H1 (cell line): ENCODE measurements at regions not wholly inside any gene's neighbourhood (a gene's known extent, or its start where the extent isn't known, plus 50 kb on each side); places are given as distances from the start of the nearest gene placed in this dataset.

Experiments used
- CTCF ChIA-PET: fragments of 300-600 bp; sonication (Branson Sonifier 250); formaldehyde crosslinking; loops from one replicate; lab custom pipeline; 2021; ENCODE audit not compliant: partially characterized antibody; lab: Charles Lee
- POLR2A ChIA-PET: fragments of 300-600 bp; sonication (Branson Sonifier 250); formaldehyde crosslinking; loops from one replicate; lab custom pipeline; 2021; ENCODE audit warnings: inconsistent platforms; ENCODE audit not compliant: partially characterized antibody; lab: Charles Lee
- DNase-seq, 2 experiments: peaks; one replicate each; pipeline versions ENCODE4 v3.0.0 to v3.0.0-alpha.2; 2010 to 2022; ENCODE audit warnings: low spot score in 2 of 2, low read depth in 1 of 2, mixed read lengths in 1 of 2
- FAIRE-seq: peaks from 2 replicates; lab custom pipeline; 2011; peaks lifted over from hg19 to GRCh38; lab: Jason Lieb, UNC
- H2AFZ ChIP-seq: 2 replicates; pipeline ENCODE4 v1.8.1; 2012; ENCODE audit warnings: low read length, inconsistent platforms
- H2AK5ac ChIP-seq: 2 replicates; pipeline ENCODE4 v1.6.1; 2013; ENCODE audit warnings: low read depth, low read length
- H2BK120ac ChIP-seq: replicated peaks from 2 replicates; pipeline ENCODE3; 2013; ENCODE audit warnings: low read depth, low read length, inconsistent platforms
- H2BK12ac ChIP-seq: 2 replicates; pipeline ENCODE4 v1.6.1; 2013; ENCODE audit warnings: low read depth, low read length
- H2BK15ac ChIP-seq: 2 replicates; pipeline ENCODE4 v1.6.1; 2013; ENCODE audit warnings: low read length
- H2BK20ac ChIP-seq: 2 replicates; pipeline ENCODE4 v1.6.1; 2013; ENCODE audit warnings: low read length
- H2BK5ac ChIP-seq: 2 replicates; pipeline ENCODE4 v1.6.1; 2013; ENCODE audit warnings: low read depth, low read length
- H3K14ac ChIP-seq: 2 replicates; pipeline ENCODE4 v1.6.1; 2013; ENCODE audit warnings: inconsistent platforms; ENCODE audit not compliant: insufficient read length
- H3K18ac ChIP-seq: 2 replicates; pipeline ENCODE4 v1.6.1; 2013; ENCODE audit warnings: low read length; ENCODE audit errors: extremely low read depth
- H3K23ac ChIP-seq: 2 replicates; pipeline ENCODE4 v1.6.1; 2013; ENCODE audit warnings: inconsistent platforms; ENCODE audit not compliant: insufficient read length
- H3K23me2 ChIP-seq: 2 replicates; pipeline ENCODE4 v1.6.1; 2013; ENCODE audit warnings: low read depth, low read length
- H3K27ac ChIP-seq: 2 replicates; pipeline ENCODE4 v1.6.1; 2011; ENCODE audit warnings: low read depth, low read length, inconsistent platforms
- H3K27me3 ChIP-seq, 4 experiments: replicated peaks in 1 of 4; 1 replicate in 1 of 4; 2 replicates in 3 of 4; pipeline versions ENCODE4 v1.6.1 to v1.8.1; 2011 to 2013; ENCODE audit warnings: low read length in 3 of 4, mild to moderate bottlenecking in 3 of 4, inconsistent platforms in 2 of 4, mixed read lengths in 2 of 4, moderate library complexity in 1 of 4; ENCODE audit not compliant: control insufficient read depth in 3 of 4, insufficient read depth in 3 of 4; ENCODE audit errors: extremely low read depth in 1 of 4
- H3K36me3 ChIP-seq, 4 experiments: 2 replicates each; pipeline versions ENCODE4 v1.6.1 to v1.8.1; 2011 to 2013; ENCODE audit warnings: mild to moderate bottlenecking in 4 of 4, low read length in 3 of 4, moderate library complexity in 2 of 4, control low read depth in 1 of 4, inconsistent platforms in 1 of 4; ENCODE audit not compliant: insufficient read depth in 4 of 4, control insufficient read depth in 2 of 4
- H3K4ac ChIP-seq: replicated peaks from 2 replicates; pipeline ENCODE3; 2013; ENCODE audit warnings: low read length, low read depth, mixed read lengths, inconsistent platforms; ENCODE audit not compliant: insufficient read length
- H3K4me1 ChIP-seq, 4 experiments: replicated peaks in 1 of 4; 1 replicate in 1 of 4; 2 replicates in 3 of 4; pipeline versions ENCODE4 v1.6.1 to v1.8.1; 2011 to 2013; ENCODE audit warnings: low read length in 3 of 4, inconsistent platforms in 2 of 4, mixed read lengths in 1 of 4; ENCODE audit not compliant: insufficient read depth in 4 of 4, control insufficient read depth in 3 of 4
- H3K4me2 ChIP-seq, 2 experiments: 2 replicates each; pipeline versions ENCODE4 v1.6.1 to v1.8.1; 2011 to 2013; ENCODE audit warnings: low read depth in 2 of 2, low read length in 2 of 2, control low read depth in 1 of 2, inconsistent platforms in 1 of 2, mild to moderate bottlenecking in 1 of 2; ENCODE audit not compliant: insufficient read depth in 1 of 2
- H3K4me3 ChIP-seq, 4 experiments: fragments of 200-600, 300-600 bp in 1 of 4; sonication (generic), shearing (Covaris generic), sonication (Bioruptor Twin) in 1 of 4; 2 replicates each; pipeline versions ENCODE4 v1.5.1 to v1.8.1; 2011 to 2016; ENCODE audit warnings: low read length in 4 of 4, low read depth in 3 of 4, control low read depth in 2 of 4, inconsistent platforms in 2 of 4, mild to moderate bottlenecking in 2 of 4, mixed read lengths in 1 of 4, moderate library complexity in 1 of 4; ENCODE audit not compliant: insufficient read depth in 2 of 4; ENCODE audit errors: extremely low read depth in 1 of 4
- H3K56ac ChIP-seq: replicated peaks from 2 replicates; pipeline ENCODE3; 2013; ENCODE audit warnings: low read depth, mild to moderate bottlenecking, mixed read lengths, low read length, inconsistent platforms; ENCODE audit not compliant: insufficient read length
- H3K79me1 ChIP-seq: 2 replicates; pipeline ENCODE4 v1.6.1; 2013; ENCODE audit warnings: low read depth, low read length, control low read depth
- H3K79me2 ChIP-seq, 2 experiments: 2 replicates each; pipeline versions ENCODE4 v1.6.1 to v1.8.1; 2012 to 2013; ENCODE audit warnings: low read length in 2 of 2, mild to moderate bottlenecking in 2 of 2, inconsistent platforms in 1 of 2; ENCODE audit not compliant: insufficient read depth in 2 of 2, control insufficient read depth in 1 of 2
- H3K9ac ChIP-seq, 4 experiments: replicated peaks in 1 of 4; 1 replicate in 1 of 4; 2 replicates in 3 of 4; pipeline versions ENCODE4 v1.6.1 to v1.8.1; 2011 to 2013; ENCODE audit warnings: low read depth in 3 of 4, low read length in 3 of 4, control low read depth in 2 of 4, mild to moderate bottlenecking in 2 of 4, moderate library complexity in 2 of 4, inconsistent platforms in 1 of 4; ENCODE audit errors: extremely low read depth in 1 of 4
- H3K9me3 ChIP-seq, 2 experiments: 2 replicates each; pipeline versions ENCODE4 v1.6.1 to v1.8.1; 2012 to 2013; ENCODE audit warnings: mild to moderate bottlenecking in 2 of 2, moderate library complexity in 2 of 2, control low read depth in 1 of 2, inconsistent platforms in 1 of 2, low read depth in 1 of 2, low read length in 1 of 2, mixed read lengths in 1 of 2; ENCODE audit not compliant: insufficient read depth in 2 of 2
- H4K20me1 ChIP-seq, 2 experiments: replicated peaks in 1 of 2; 2 replicates each; pipeline versions ENCODE3 to v1.8.1; 2011 to 2013; ENCODE audit warnings: inconsistent platforms in 2 of 2, low read length in 2 of 2, mild to moderate bottlenecking in 1 of 2; ENCODE audit not compliant: insufficient read depth in 2 of 2, control insufficient read depth in 1 of 2
- H4K5ac ChIP-seq: 2 replicates; pipeline ENCODE4 v1.6.1; 2013; ENCODE audit warnings: low read length, low read depth, mixed read lengths, inconsistent platforms; ENCODE audit not compliant: insufficient read length
- H4K8ac ChIP-seq: 2 replicates; pipeline ENCODE4 v1.8.0; 2013; ENCODE audit warnings: mild to moderate bottlenecking, moderate library complexity, low read length, inconsistent platforms; ENCODE audit not compliant: insufficient read depth; ENCODE audit errors: extremely low read depth
- H4K91ac ChIP-seq: replicated peaks from 2 replicates; pipeline ENCODE3; 2013; ENCODE audit warnings: low read length, mixed read lengths, inconsistent platforms; ENCODE audit not compliant: insufficient read length
- POLR2AphosphoS5 ChIP-seq: IDR thresholded peaks from 2 replicates; pipeline ENCODE4 v1.6.1; 2011; ENCODE audit warnings: low read depth, low read length
- WGBS, 2 experiments: shearing (Covaris generic) in 1 of 2; methylation state at CpG; one replicate each; pipeline versions ENCODE4 v1.1.6 to v1.1.7; 2013 to 2015; ENCODE audit warnings: low lambda C conversion rate in 2 of 2, mixed read lengths in 2 of 2, inconsistent platforms in 1 of 2, low coverage in 1 of 2, missing lambda C conversion rate in 1 of 2; ENCODE audit not compliant: insufficient replicate concordance in 2 of 2, insufficient coverage in 1 of 2, insufficient read length in 1 of 2; ENCODE audit errors: extremely low coverage in 1 of 2, missing lambda C conversion rate in 1 of 2; 5-methylcytosine and 5-hydroxymethylcytosine counted together

GRCh38 chr22:48402591-48403031 lies 1425.1 kb downstream of the BRD1 start:
- ChIA-PET POLR2A (interaction anchor here (1.3 kb wide), 1 partner anchor 1586 kb away, joined by 3 read pairs; no protein-coding TSS in a partner anchor), CTCF (no interaction called here)
- no peak overlapping the region for H2BK120ac ChIP-seq
- no peak overlapping the region for H3K23ac ChIP-seq
- no peak for FAIRE-seq
- H4K91ac ChIP-seq, result no peak overlapping the region
- H2BK5ac ChIP-seq, result no peak overlapping the region
- H3K79me1 ChIP-seq, result no peaks in the 10 kb centered on the region
- H3K23me2 ChIP-seq, result no peaks in the 10 kb centered on the region; the same call in 1 of the 2 replicates
- H2AFZ ChIP-seq, result no peak overlapping the region
- H3K4me1 ChIP-seq, result no peaks in the 10 kb centered on the region; a peak in 1 of 7 replicates
- H3K9me3 ChIP-seq, result no peaks in the 10 kb centered on the region
- no peak overlapping the region for H2BK15ac ChIP-seq
- no peak overlapping the region for H3K56ac ChIP-seq
- H3K4me2 ChIP-seq, result no peak overlapping the region
- no peak overlapping the region for H3K4me3 ChIP-seq
- H2BK20ac ChIP-seq, result no peak overlapping the region; the same call in 1 of the 2 replicates
- no peaks in the 10 kb centered on the region; a peak in 2 of 7 replicates for H3K27me3 ChIP-seq
- no peak overlapping the region for H3K14ac ChIP-seq
- no peak overlapping the region for H3K4ac ChIP-seq
- H3K36me3 ChIP-seq, result no peaks in the 10 kb centered on the region
- no peak overlapping the region for H2BK12ac ChIP-seq
- no peaks in the 10 kb centered on the region for H4K20me1 ChIP-seq
- no peak overlapping the region for H3K9ac ChIP-seq
- no peak overlapping the region for H3K18ac ChIP-seq
- no peak overlapping the region for H3K27ac ChIP-seq
- H2AK5ac ChIP-seq, result no peak overlapping the region
- no peak overlapping the region for H4K5ac ChIP-seq
- WGBS, 2 experiments, result 89% methylated on average over 21 of the region's 21 CpGs; no CpG with 5 or more reads in 1 of the 2 experiments
- no peak overlapping the region for H4K8ac ChIP-seq
- DNase-seq, result peak in 1 of 2 experiments; percentile 38
- H3K79me2 ChIP-seq, result no peaks in the 10 kb centered on the region
- TF ChIP-seq POLR2AphosphoS5, result no peak
